Neural cell (in vitro differentiated cells): ENCODE measurements at regions not wholly inside any gene's neighbourhood (a gene's known extent, or its start where the extent isn't known, plus 50 kb on each side); places are given as distances from the start of the nearest gene placed in this dataset.

Experiments used
- TF ChIP-seq, protein P1 (sequence below): fragments of 450-650 bp; IDR thresholded peaks from 2 replicates; pipeline ENCODE4 v1.5.1; 2014; ENCODE audit warnings: antibody characterized with exemption, mild to moderate bottlenecking, moderate library complexity; ENCODE audit not compliant: poor library complexity, severe bottlenecking
- TF ChIP-seq, protein P2 (sequence below): IDR thresholded peaks from 2 replicates; pipeline ENCODE4 v1.6.1; 2012; ENCODE audit warnings: borderline replicate concordance

DNA sequence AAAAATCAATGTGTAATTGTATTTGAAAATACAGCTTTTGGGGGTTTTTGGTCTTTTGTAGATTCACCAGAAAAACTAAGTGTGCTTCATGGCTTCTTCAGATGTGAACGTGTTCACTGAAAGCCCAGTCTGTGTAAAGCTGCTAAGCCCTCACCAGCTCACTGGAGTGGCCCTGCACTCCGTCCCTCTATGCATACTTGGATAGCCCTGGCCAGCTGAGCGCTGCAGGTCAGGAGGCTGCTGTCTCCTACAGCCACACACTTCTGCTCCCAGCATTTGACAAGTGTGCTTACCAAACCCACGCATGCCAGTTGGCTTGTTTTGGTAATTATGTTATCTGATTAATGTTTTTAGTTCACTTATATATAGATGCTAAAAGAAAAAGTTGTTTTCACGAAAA is 163.5 kb downstream of the TLR5 start:
- TF ChIP-seq, protein P1, sequence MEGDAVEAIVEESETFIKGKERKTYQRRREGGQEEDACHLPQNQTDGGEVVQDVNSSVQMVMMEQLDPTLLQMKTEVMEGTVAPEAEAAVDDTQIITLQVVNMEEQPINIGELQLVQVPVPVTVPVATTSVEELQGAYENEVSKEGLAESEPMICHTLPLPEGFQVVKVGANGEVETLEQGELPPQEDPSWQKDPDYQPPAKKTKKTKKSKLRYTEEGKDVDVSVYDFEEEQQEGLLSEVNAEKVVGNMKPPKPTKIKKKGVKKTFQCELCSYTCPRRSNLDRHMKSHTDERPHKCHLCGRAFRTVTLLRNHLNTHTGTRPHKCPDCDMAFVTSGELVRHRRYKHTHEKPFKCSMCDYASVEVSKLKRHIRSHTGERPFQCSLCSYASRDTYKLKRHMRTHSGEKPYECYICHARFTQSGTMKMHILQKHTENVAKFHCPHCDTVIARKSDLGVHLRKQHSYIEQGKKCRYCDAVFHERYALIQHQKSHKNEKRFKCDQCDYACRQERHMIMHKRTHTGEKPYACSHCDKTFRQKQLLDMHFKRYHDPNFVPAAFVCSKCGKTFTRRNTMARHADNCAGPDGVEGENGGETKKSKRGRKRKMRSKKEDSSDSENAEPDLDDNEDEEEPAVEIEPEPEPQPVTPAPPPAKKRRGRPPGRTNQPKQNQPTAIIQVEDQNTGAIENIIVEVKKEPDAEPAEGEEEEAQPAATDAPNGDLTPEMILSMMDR, result no peak
- TF ChIP-seq, protein P2, sequence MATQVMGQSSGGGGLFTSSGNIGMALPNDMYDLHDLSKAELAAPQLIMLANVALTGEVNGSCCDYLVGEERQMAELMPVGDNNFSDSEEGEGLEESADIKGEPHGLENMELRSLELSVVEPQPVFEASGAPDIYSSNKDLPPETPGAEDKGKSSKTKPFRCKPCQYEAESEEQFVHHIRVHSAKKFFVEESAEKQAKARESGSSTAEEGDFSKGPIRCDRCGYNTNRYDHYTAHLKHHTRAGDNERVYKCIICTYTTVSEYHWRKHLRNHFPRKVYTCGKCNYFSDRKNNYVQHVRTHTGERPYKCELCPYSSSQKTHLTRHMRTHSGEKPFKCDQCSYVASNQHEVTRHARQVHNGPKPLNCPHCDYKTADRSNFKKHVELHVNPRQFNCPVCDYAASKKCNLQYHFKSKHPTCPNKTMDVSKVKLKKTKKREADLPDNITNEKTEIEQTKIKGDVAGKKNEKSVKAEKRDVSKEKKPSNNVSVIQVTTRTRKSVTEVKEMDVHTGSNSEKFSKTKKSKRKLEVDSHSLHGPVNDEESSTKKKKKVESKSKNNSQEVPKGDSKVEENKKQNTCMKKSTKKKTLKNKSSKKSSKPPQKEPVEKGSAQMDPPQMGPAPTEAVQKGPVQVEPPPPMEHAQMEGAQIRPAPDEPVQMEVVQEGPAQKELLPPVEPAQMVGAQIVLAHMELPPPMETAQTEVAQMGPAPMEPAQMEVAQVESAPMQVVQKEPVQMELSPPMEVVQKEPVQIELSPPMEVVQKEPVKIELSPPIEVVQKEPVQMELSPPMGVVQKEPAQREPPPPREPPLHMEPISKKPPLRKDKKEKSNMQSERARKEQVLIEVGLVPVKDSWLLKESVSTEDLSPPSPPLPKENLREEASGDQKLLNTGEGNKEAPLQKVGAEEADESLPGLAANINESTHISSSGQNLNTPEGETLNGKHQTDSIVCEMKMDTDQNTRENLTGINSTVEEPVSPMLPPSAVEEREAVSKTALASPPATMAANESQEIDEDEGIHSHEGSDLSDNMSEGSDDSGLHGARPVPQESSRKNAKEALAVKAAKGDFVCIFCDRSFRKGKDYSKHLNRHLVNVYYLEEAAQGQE, result no peak
